GM19240 (cell line): ENCODE measurements at regions not wholly inside any gene's neighbourhood (a gene's known extent, or its start where the extent isn't known, plus 50 kb on each side); places are given as distances from the start of the nearest gene placed in this dataset.

Experiments used
- DNase-seq: peaks from one replicate; pipeline ENCODE4 v3.0.0; 2011; ENCODE audit warnings: low spot score; ENCODE audit not compliant: insufficient read length

GRCh38 chr10:29857843-29858701 is 201.3 kb downstream of the JCAD start:
- DNase-seq, result no peak

- no peak for DNase-seq
Measured at GRCh38 chr10:29856295-29856694, 203.1 kb downstream of the JCAD start.

- no peak for DNase-seq
Measured at GRCh38 chr10:29853913-29854312, 205.5 kb downstream of the JCAD start.

GRCh38 chr10:29851241-29851640 is 208.1 kb downstream of the JCAD start:
- no peak for DNase-seq

GRCh38 chr10:29850371-29850770 is 209.0 kb downstream of the JCAD start:
- DNase-seq, result no peak

GRCh38 chr10:29849886-29850285 is 209.5 kb downstream of the JCAD start:
- no peak for DNase-seq

- no peak for DNase-seq
Measured at GRCh38 chr10:29849126-29849833, 210.1 kb downstream of the JCAD start.

GRCh38 chr10:29846881-29847280 is 212.1 kb upstream of the SVIL start:
- no peak for DNase-seq

GRCh38 chr10:29845166-29845565 is 210.4 kb upstream of the SVIL start:
- DNase-seq, result no peak

GRCh38 chr10:29843143-29843542 is 208.4 kb upstream of the SVIL start:
- no peak for DNase-seq

GRCh38 chr10:29841724-29842649 is 207.2 kb upstream of the SVIL start:
- DNase-seq, result no peak

- DNase-seq, result no peak
Measured at GRCh38 chr10:29840516-29841276, 205.9 kb upstream of the SVIL start.

GRCh38 chr10:29839826-29840515 is 205.2 kb upstream of the SVIL start:
- no peak for DNase-seq

GRCh38 chr10:29838539-29838938 is 203.8 kb upstream of the SVIL start:
- no peak for DNase-seq

GRCh38 chr10:29837586-29837985 is 202.8 kb upstream of the SVIL start:
- DNase-seq, result no peak

GRCh38 chr10:29836396-29836795 is 201.6 kb upstream of the SVIL start:
- no peak for DNase-seq

- no peak for DNase-seq
Measured at GRCh38 chr10:29835055-29835454, 200.3 kb upstream of the SVIL start.

- DNase-seq, result no peak
Measured at GRCh38 chr10:29830531-29831512, 196.1 kb upstream of the SVIL start.

GRCh38 chr10:29829776-29830175 is 195.0 kb upstream of the SVIL start:
- no peak for DNase-seq
